ENCODE measurements at regions not wholly inside any gene's neighbourhood (a gene's known extent, or its start where the extent isn't known, plus 50 kb on each side); places are given as distances from the start of the nearest gene placed in this dataset.
"Not testable (repeated sequence)": the region's sequence is repeated elsewhere in the genome, so short reads cannot be mapped to it uniquely, and the experiment has no call there.

- DNase-seq (ENCODE audit: low spot score): no peak
Observed at GRCh38 chr2:187206471-187206870, 241.6 kb downstream of the CALCRL start.

DNA sequence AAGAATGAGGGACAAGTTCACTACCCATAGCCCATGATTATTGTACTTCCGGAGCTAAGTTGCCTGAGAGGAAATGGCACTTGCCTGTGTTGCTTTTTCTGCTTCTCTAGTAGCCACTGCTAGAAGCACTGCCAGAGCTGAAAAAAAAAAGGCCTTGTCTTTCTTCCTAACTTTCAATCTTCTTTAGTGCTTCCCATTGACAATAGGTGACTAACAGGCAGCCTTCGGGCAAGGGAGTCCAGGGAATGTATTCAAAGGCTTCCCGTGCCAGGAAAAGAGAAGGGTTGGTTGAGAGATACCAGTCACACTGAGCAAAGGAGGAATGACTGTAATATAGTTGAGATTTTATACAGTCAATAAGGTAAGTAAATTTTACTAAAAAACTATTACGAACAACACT, 242.0 kb downstream of the CALCRL start:
- no peak for DNase-seq (ENCODE audit: low spot score)

GRCh38 chr2:187198136-187198535, 249.9 kb downstream of the CALCRL start:
- DNase-seq (ENCODE audit: low spot score): no peak

- DNase-seq (ENCODE audit: low spot score): no peak
Observed at GRCh38 chr2:187194049-187194448, 254.0 kb downstream of the CALCRL start.

DNA sequence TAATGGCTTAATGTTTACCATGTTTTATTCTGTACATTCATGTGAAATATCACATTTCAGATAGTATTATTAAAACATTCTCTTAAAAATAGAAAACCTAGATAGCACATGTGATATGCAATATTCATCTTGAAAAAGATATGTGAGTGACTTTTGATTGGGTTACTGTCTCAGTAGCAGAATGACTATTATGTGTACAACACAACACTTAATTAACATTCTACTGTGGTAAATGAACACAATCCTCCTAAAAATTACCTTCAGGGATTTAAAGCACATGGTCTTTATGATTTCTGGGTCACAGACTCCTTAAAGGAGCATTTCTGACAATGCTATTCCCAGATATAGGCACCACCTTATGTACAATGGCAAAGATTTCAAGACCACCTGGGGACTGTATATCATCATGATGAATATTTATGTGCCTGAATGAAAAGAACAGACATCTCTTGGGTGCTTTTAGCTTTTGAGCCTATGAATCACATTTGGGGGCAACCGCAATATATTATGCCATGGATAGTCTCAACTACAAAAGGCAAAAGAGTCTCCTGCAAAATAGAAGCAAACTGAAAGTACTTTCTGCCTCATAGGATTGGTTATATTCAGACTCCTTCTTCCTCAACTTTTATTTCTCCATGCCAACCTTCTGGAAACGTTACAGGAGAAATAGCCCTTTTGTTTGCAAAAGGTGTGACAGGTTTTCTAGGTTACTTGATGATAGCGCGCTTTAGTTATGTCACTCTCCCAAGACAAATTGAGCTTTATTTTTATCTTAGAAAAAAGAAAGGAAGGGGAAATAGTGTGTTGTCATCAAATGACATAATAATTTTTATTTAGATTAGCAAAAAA, 259.0 kb downstream of the CALCRL start:
- DNase-seq (ENCODE audit: low spot score): no peak

GRCh38 chr2:187187519-187187918, 260.5 kb downstream of the CALCRL start:
- DNase-seq (ENCODE audit: low spot score): no peak

DNA sequence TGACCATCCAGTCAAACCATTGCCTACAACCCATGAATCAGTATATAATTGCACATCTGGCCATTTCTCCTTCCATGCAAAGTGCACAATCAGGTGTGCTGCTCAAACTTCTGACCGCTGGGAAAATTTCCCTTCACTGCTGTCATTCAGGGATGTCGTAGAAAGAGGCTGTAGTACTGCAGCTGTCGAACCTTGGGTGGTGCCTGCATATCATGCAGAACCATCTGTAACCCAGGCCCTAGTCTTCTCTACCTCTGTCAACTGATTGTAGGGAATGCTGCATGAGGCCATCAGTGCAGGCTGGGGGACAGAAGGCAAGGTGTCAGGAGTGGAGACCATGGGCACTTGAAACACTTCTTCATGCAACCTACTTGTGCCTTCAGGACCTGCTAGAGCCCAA, 267.5 kb downstream of the CALCRL start:
- DNase-seq (ENCODE audit: low spot score): no peak

DNA sequence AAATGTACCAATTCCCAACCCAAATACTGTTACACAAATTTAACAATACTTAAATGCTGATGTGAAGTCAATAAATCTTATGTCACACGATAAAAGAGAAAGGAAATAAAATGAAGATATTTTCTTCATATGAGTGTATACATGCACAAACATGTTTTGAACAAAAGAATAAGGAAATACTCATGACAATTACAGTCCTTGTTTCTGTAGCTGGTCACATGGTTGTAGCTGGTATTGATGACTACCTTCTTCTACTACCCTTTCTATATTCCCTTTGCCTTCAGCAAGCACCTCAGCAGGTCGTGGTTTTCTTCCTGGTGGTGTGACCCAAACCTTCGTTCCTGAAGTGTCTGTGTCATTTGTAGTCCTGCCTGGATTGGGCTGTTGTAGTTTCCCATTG, 269.2 kb downstream of the CALCRL start:
- not testable (repeated sequence) for DNase-seq (ENCODE audit: low spot score)

DNA sequence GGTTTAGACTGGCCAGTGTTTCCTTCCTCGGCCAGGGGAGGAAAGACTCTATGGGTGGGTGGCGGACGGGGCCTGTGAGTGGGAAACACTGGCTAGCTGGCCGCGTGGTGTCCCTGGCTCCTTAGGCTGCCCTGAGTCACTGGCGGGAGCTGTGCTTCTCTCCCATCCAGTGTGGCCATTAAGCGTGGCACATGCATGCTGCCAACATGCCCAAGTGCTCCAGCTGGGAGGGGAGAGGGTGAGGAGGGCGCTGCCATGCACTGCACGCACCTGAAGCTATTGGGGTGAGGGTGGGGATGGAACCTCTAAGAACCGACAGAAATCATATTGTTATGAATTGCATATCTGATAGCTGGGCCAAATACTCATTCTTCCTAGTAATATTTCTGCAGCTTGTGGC, 270.8 kb downstream of the CALCRL start:
- no peak for DNase-seq (ENCODE audit: low spot score)

GRCh38 chr2:187174582-187174981, 273.5 kb downstream of the CALCRL start:
- no peak for DNase-seq (ENCODE audit: low spot score)

GRCh38 chr2:187171318-187171717, 276.7 kb downstream of the CALCRL start:
- no peak for DNase-seq (ENCODE audit: low spot score)

- no peak for DNase-seq (ENCODE audit: low spot score)
Observed at GRCh38 chr2:187169864-187170263, 278.2 kb downstream of the CALCRL start.

DNA sequence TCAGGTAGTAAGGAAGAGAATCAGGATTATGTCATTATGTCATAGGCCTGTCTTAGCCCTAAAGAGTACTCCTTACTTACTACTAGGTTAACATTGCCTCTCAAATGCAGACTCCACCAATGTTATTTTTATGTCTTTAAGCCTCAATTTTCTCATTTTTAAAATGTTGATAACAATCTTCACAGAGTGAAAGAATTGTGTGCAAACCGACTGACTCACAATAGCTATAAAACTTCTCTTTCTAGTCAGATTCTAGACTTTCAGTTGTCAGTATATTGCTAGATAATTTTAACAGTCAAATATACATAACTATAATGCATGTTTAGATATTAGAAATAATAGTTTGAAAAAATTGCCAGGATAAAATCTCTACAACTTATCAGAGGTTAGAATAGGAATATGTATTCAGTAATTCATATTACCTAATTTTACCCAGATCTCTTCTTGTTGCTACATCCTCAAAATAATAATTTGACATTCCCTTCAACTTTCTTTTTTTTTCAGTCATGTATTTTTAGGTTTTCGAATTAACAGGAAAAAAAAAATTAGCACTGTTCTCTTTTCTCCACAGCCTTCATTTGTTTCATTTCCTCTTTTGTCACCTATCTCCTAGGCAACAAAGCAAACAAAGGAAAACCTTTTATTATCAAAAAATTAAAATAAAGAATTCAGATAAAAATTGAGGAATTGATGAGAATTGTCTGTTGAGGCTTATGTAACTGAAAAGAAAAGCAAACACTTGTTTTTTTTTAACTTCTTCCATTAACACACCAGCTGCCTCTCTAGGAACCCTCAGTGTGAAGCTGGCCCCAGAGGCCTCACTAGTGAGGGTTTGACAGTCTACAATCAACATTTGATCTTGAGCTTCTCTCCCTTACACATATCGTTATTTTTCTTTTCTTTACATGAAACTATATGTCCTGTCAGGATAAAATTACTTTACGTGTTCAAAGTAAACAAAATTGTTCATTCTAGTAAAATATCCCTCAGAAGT, 279.0 kb downstream of the CALCRL start:
- no peak for DNase-seq (ENCODE audit: low spot score)

DNA sequence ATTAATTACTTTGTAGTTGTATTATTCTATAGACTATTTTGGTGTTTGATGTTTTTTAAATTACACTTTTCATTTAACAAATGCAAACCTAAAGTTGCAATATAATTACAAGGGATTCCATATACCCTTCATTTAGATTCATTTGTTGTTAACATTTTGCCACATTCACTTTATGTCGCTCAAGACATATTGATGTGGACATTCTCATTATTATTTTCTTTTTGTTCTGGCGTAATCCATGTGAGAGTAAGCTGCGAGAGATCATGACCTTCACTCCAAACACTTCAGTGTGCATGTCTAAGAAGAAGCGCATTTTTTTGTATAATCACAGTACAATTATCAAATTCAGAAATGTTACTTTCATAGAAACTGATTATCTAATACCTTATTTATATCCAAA, 280.6 kb downstream of the CALCRL start:
- no peak for DNase-seq (ENCODE audit: low spot score)

GRCh38 chr2:187165936-187166610, 282.0 kb downstream of the CALCRL start:
- no peak for DNase-seq (ENCODE audit: low spot score)

- no peak for DNase-seq (ENCODE audit: low spot score)
Observed at GRCh38 chr2:187158452-187158851, 289.6 kb downstream of the CALCRL start.

- no peak for DNase-seq (ENCODE audit: low spot score)
Observed at GRCh38 chr2:187157046-187157445, 291.0 kb downstream of the CALCRL start.

GRCh38 chr2:187155476-187155875, 292.6 kb downstream of the CALCRL start:
- DNase-seq (ENCODE audit: low spot score): no peak

GRCh38 chr2:187150670-187151069, 297.4 kb downstream of the CALCRL start:
- no peak for DNase-seq (ENCODE audit: low spot score)

DNA sequence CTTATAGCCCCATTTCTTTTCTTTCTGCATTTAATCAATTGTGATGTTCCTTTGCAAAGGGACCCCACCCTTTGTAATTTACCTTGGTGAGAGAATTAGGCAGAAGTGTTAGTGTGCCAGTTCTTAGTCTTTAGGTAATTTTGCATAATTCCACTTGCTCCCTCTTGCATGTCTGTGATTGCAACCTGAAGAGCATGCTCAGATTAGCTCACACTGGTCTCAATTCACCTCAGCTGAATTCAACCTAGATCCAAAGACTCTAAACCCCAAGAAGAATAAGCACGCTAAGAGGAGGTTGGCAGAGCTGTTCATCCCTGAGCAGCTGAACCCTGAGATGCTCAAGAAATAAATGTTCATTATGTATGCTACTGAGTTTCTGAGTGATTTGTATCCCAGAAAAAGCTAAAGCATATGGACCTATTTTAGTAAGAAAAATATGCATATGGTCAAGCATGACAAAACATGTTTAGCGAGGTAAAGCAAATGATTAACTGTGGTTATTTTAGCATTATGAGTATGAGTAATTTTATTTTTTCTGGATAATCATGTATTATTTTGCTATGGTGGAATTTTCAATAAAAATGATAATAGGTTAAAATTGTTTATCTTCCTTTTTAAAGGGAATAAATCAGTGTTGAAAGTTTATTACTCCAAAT, 299.2 kb upstream of the ZSWIM2 start:
- no peak for DNase-seq (ENCODE audit: low spot score)

- DNase-seq (ENCODE audit: low spot score): no peak
Observed at GRCh38 chr2:187143537-187143936, 294.6 kb upstream of the ZSWIM2 start.

Data from mesenteric fat pad (tissue), 1 donor.